ENCODE measurements at regions not wholly inside any gene's neighbourhood (a gene's known extent, or its start where the extent isn't known, plus 50 kb on each side); places are given as distances from the start of the nearest gene placed in this dataset.

- TF ChIP-seq CTCF (IDR thresholded peaks at IDR 0.05; ENCODE audit: low read length) (no peak), EZH2 (IDR thresholded peaks at IDR 0.05; ENCODE audit: borderline replicate concordance, low read length) (no peak)
These were observed 360.7 kb downstream of the PMP22 start for GRCh38 chr17:14904386-14904785.
